Jurkat, Clone E6-1 (cell line): ENCODE measurements at regions not wholly inside any gene's neighbourhood (a gene's known extent, or its start where the extent isn't known, plus 50 kb on each side); places are given as distances from the start of the nearest gene placed in this dataset.

Source experiments
- DNase-seq: peaks from one replicate; pipeline ENCODE4 v3.0.0-alpha.2; 2011; ENCODE audit warnings: low read depth, low spot score
- H3K4me3 ChIP-seq: 2 replicates; pipeline ENCODE4 v1.5.1; 2011; ENCODE audit warnings: mild to moderate bottlenecking, low read length, control low read depth, moderate library complexity

GRCh38 chr14:100381395-100382105 lies 58.4 kb downstream of the SLC25A47 start:
- no peak for DNase-seq
- no peak overlapping the region for H3K4me3 ChIP-seq

- H3K4me3 ChIP-seq = no peak overlapping the region
- no peak for DNase-seq
Measured at GRCh38 chr14:100382106-100382455, 58.9 kb downstream of the SLC25A47 start.

- H3K4me3 ChIP-seq = no peak overlapping the region
- no peak for DNase-seq
Measured at GRCh38 chr14:100383727-100384158, 60.6 kb downstream of the SLC25A47 start.

DNA sequence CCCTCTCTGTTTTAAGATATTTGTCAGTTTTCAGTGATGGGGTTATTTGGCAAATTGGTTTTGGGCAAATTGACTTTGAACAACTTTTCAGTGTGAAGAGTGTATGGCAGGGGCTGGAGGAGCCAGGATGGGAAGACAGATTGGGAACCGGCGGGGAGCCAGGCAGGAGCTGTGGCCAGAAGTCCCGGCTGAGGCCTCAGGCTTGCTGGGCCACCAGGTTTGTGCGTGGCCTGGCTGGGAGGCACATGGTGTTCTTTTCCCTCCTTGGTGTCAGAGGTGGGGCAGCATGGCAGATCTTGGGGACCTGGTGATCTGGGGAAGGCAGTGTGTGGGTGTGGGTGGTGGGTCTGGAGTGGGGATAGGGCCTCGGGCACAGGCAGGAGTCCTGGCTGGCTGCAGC lies 61.1 kb downstream of the SLC25A47 start:
- DNase-seq = no peak
- H3K4me3 ChIP-seq = no peak overlapping the region

- DNase-seq = peak; percentile 27
- H3K4me3 ChIP-seq = no peak overlapping the region
Measured at GRCh38 chr14:100384819-100385813, 62.0 kb downstream of the SLC25A47 start.

DNA sequence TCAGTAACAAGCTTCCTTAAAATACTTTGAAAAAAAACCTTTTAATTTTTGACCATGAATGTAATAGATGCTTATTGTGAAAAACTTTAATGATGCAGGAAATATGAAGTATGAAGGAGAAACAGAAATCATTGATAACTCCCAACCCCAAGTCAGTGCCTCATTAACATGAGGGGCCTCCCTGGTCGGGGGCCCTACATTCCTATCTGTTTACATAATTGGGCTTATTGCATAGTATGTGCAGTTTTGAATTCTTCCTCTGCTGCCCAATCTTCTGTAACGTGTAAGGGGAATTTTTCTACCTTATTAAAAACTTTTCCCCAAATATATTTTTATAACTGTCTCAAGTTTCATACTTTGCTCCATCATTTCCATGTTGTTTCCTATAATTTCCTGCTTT lies 63.0 kb downstream of the SLC25A47 start:
- no peak overlapping the region for H3K4me3 ChIP-seq
- no peak for DNase-seq

GRCh38 chr14:100386846-100387245 lies 63.7 kb downstream of the SLC25A47 start:
- no peak for DNase-seq
- no peak overlapping the region for H3K4me3 ChIP-seq

- no peak for DNase-seq
- no peak overlapping the region for H3K4me3 ChIP-seq
Measured at GRCh38 chr14:100387450-100387849, 64.3 kb downstream of the SLC25A47 start.

DNA sequence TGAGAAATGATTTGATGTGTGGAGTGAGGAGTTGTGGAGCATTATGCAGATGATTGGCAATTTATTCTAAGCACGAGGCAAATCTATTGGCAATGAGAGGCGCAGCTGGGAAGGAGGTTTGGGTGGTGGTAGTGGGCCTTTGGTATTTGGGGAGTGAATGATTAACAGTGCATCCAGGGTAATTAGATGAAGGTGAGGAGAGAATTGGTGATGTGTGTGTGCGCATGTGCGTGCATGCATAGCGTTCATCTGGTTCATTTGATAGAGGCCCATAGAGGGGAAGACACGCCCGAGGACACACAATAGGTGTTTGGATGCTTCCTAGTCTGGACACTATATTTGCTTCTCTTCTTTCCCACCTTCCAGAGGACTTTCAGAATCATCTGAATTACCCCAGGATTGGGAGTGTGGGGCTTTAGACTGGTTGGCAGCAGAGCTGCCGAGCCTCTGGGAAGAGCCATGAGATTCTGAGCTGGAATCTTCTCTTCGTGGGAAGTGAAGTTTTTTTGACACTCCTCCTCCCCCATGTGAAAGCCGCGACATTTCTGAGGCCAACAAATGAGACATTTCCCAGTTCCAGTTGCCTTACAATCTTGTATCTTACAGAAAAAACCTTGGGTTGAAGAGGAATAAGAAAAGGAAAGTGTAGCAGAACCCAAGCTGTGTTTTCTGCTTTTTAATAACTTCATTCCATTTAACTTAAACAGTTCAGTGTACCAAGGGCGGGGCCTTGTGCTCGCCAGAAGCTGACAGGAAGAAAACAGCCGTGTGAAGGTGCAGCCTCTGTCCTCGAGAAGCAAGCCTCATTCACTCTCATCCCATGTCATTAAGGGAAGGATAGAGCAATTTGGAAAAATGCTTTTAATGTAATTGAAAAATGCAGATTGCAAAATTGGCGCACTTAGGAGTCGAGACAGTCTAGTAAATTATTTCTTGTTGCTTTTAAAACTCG lies 65.2 kb downstream of the SLC25A47 start:
- no peak overlapping the region for H3K4me3 ChIP-seq
- DNase-seq = no peak

GRCh38 chr14:100389497-100390104 lies 66.5 kb downstream of the SLC25A47 start:
- no peak overlapping the region for H3K4me3 ChIP-seq
- no peak for DNase-seq

DNA sequence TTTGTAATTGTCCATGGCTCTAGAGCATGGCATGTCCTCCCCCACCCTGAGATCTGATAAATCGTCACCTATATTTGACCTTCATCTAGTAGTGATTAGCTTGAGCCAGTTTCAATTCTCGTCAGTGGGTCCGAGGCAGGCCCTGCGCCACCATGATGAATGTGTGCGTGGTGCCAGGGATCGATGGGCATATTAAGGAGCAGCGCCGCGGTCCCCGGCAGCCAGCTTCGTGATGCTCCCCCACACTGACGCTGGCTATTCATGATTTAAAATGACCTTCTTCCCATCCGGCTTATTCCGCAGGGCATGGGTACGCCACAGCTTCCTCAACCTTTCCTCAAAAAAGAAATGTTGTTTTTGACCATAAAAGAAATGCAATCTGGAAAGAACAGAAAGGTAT lies 68.0 kb downstream of the SLC25A47 start:
- no peak for DNase-seq
- H3K4me3 ChIP-seq = no peak overlapping the region

- no peak overlapping the region for H3K4me3 ChIP-seq
- no peak for DNase-seq
Measured at GRCh38 chr14:100391724-100392123, 68.6 kb downstream of the SLC25A47 start.

- DNase-seq = no peak
- no peak overlapping the region for H3K4me3 ChIP-seq
Measured at GRCh38 chr14:100392356-100392755, 69.2 kb downstream of the SLC25A47 start.

- H3K4me3 ChIP-seq = no peak overlapping the region
- no peak for DNase-seq
Measured at GRCh38 chr14:100393362-100393761, 70.2 kb downstream of the SLC25A47 start.

- DNase-seq = no peak
- H3K4me3 ChIP-seq = no peak overlapping the region
Measured at GRCh38 chr14:100393906-100394732, 71.0 kb downstream of the SLC25A47 start.

- DNase-seq = no peak
Measured at GRCh38 chr14:100394886-100395672, 71.9 kb downstream of the SLC25A47 start.

GRCh38 chr14:100396266-100396795 lies 73.2 kb downstream of the SLC25A47 start:
- no peak for DNase-seq
- H3K4me3 ChIP-seq = no peak overlapping the region

More at GRCh38 chr14:100394886-100395672, 71.9 kb downstream of the SLC25A47 start:
- no peak overlapping the region for H3K4me3 ChIP-seq
